Loucy (cell line): ENCODE measurements at regions not wholly inside any gene's neighbourhood (a gene's known extent, or its start where the extent isn't known, plus 50 kb on each side); places are given as distances from the start of the nearest gene placed in this dataset.

Source experiments
- EZH2phosphoT487 ChIP-seq: fragments of 200-600 bp; IDR thresholded peaks from 2 replicates; pipeline ENCODE4 v1.6.1; 2018; ENCODE audit warnings: antibody characterized with exemption, mild to moderate bottlenecking, moderate library complexity, borderline replicate concordance
- TF ChIP-seq, protein P1 (sequence below): fragments of 200-600 bp; sonication (generic); conservative IDR thresholded peaks from 2 replicates; pipeline ENCODE4 v1.5.1; 2014; ENCODE audit warnings: mild to moderate bottlenecking, antibody characterized with exemption, low read length

DNA sequence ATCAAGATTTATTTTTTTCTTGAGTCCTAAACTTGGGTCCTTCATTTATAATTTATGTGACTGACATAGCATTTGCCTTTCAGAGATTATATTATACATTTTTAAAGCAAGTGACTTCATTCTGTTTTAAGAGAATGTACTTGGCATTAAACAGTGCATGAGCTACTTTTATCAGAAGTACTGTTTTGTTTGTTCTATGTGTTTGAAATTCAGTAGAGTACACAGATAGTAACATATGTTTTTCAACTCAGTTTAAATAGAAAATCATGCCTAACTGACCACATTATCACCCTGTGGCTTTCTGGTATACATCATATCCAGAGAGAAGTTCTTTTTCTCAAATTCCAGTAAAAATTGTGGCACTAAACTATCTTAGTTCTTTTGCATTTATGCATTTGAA lies 335.3 kb upstream of the CDH18 start:
- TF ChIP-seq, protein P1, sequence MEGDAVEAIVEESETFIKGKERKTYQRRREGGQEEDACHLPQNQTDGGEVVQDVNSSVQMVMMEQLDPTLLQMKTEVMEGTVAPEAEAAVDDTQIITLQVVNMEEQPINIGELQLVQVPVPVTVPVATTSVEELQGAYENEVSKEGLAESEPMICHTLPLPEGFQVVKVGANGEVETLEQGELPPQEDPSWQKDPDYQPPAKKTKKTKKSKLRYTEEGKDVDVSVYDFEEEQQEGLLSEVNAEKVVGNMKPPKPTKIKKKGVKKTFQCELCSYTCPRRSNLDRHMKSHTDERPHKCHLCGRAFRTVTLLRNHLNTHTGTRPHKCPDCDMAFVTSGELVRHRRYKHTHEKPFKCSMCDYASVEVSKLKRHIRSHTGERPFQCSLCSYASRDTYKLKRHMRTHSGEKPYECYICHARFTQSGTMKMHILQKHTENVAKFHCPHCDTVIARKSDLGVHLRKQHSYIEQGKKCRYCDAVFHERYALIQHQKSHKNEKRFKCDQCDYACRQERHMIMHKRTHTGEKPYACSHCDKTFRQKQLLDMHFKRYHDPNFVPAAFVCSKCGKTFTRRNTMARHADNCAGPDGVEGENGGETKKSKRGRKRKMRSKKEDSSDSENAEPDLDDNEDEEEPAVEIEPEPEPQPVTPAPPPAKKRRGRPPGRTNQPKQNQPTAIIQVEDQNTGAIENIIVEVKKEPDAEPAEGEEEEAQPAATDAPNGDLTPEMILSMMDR, result no peak
- TF ChIP-seq EZH2phosphoT487, result no peak
